NAMALWA (cell line): ENCODE measurements at regions not wholly inside any gene's neighbourhood (a gene's known extent, or its start where the extent isn't known, plus 50 kb on each side); places are given as distances from the start of the nearest gene placed in this dataset.

Source experiments
- DNase-seq: peaks from one replicate; pipeline ENCODE4 v3.0.0-alpha.2; 2015; ENCODE audit warnings: low spot score

- no peak for DNase-seq
These were observed 178.1 kb downstream of the FGF1 start for GRCh38 chr5:142507531-142508372.

DNA sequence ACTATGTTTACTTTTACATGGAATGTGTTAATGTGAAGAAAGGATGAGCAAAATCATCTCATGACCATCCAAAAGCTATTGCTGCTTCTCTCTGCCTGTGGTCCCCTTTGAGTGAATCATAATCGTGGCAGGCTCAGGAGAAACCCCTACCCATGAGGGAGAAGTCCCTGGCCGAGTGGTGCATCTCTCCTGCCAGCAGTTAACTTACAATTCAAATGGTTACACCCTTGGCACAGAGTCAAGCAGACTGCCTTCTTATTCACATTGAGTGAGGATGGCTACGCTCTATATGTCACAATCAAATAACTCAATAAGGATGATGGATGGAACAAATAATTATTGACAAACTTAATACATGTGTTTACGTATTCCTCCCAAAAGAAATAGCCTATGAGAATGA lies 179.1 kb downstream of the FGF1 start:
- no peak for DNase-seq

DNA sequence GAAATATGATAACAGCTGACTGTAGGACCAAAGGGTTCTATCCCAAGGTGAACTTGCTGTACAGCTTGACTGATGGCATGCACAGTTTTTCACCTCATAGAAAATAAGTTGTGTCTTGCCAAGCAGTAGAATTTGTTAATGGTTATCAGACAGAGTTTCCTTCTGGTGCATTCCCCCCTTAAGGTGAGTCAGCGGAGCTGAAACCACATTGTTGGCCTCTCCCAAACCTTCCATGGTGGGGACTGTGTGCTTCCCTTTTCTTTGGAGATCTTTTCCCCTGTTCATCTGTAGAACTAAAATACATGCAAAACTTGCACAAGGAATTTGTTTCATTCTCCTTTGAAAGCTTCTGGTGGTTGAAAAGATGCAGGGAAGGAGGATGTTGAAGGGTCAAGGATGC lies 179.8 kb downstream of the FGF1 start:
- no peak for DNase-seq

- no peak for DNase-seq
These were observed 177.1 kb upstream of the SPRY4 start for GRCh38 chr5:142501890-142502289.

DNA sequence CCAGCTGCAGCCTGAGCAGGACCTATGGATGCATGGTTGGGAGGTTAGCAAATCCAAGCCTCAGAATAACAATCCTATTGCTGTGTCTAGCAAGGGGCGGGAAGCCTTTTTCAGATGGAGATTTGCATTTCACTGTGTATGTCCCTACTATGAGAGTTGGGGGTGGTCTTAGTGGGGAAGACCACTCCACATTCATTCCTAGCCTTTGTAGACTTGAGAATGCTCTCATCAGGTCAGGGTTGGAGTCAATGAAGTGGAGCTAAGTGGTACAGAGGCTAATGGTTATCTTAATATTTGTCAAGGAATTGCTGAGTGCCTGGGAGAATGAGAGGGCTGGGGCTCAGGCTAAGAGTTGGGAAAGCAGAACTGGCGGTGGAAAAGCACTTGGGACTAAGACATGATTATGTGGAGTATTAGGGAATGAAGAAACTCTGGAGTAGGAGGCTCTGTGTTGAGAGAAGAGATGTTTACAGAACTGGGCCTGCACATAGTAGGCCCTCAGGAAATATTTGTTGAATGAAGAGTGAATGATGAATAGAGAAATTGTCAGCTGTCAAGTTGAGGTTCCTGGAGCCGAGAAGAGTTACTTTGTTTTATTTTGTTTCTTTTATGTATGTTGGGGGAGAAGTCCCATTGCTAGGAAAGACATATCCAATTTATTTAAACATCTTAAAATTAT lies 175.5 kb upstream of the SPRY4 start:
- no peak for DNase-seq

- DNase-seq, result no peak
These were observed 174.9 kb upstream of the SPRY4 start for GRCh38 chr5:142499591-142500226.

GRCh38 chr5:142498298-142498697 lies 173.5 kb upstream of the SPRY4 start:
- DNase-seq, result no peak

DNA sequence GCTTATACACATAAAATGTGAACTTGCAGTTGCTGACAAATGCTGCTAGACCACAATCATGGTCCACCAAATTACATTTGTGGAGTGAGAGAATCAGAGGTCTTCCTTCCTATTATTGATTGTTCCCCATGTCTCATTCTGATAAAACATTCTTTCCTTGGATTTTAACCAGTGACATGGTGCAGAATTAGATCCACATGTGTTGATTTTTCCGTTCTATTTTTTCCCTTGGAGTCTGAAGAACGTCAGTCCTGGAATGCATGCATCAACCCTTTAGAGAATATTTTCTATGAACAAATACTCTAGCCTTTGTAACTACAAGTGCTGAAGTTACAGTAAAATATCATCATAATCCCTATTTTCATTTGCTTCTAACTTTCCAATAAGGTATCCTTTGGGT lies 170.7 kb upstream of the SPRY4 start:
- DNase-seq, result no peak

- DNase-seq, result no peak
These were observed 169.2 kb upstream of the SPRY4 start for GRCh38 chr5:142493875-142494518.

- no peak for DNase-seq
These were observed 168.0 kb upstream of the SPRY4 start for GRCh38 chr5:142492781-142493281.

- DNase-seq, result no peak
These were observed 166.9 kb upstream of the SPRY4 start for GRCh38 chr5:142491679-142492078.

GRCh38 chr5:142491270-142491669 lies 166.4 kb upstream of the SPRY4 start:
- DNase-seq, result no peak

GRCh38 chr5:142486581-142486980 lies 161.8 kb upstream of the SPRY4 start:
- no peak for DNase-seq

DNA sequence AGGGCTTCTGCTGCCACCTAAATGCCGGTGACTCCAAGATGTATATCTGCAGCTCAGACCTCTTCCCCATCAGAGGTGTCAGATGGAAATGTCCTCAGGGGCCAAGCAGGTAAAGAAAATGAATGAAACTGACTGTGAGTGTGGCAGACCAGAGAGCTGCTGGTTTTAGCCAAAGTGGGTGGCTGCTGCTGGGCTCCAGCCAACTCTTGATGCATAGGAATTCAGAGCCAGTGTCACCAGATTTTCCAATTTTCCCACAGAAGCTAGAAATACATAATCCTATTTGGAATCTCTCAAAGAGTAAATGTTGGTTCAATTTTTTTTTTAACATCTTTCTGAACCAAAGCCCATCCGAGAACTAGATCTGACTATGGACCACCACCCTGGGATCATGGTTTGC lies 161.2 kb upstream of the SPRY4 start:
- no peak for DNase-seq

DNA sequence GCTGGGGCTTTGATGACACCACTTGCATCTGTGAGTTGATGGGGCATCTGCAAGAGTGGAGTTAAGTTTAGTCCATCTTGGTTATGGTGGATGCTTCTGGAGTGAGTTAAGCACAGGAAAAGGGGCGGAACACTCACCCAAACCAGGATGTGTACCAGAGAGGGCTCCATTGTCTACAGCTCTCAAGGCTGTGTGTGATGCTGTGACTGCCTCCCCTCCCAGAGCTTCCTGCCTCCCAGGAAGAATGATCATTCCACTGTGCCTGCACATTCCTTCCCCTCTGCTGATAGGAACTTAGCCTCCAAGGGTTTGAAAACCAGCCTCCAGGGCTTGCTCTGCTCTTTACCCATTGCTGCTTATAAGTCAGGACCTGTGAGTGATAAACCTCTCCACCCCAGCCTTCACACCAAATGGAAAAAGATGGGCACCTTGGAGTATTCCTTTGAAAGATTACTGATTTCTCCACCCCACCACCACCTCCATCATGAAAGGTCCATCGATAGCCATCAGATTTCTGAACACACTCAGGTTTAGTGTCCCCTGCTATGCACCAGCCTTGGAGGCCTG lies 160.1 kb upstream of the SPRY4 start:
- no peak for DNase-seq

GRCh38 chr5:142482207-142482606 lies 157.4 kb upstream of the SPRY4 start:
- DNase-seq, result no peak

DNA sequence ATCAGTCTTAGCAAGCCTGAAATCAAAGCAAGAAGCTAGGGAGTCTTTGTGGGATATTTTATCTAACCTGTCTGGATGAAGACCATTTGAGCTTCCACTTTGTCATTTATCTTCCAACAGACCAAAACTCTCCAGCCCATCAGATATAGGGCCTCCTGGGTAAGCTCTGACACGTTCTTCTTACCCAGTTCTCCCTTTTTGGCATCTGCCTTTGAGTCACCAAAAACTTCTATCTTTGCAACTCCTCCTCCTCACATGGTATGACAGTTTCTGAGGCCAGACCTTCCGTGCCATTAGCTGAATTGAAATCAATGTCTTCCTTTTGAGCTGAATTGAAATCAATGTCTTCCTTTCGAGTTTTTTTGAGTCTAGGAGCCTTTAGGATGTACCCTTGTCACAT lies 156.6 kb upstream of the SPRY4 start:
- DNase-seq, result no peak

- DNase-seq, result no peak
These were observed 155.2 kb upstream of the SPRY4 start for GRCh38 chr5:142479854-142480519.

- no peak for DNase-seq
These were observed 154.3 kb upstream of the SPRY4 start for GRCh38 chr5:142479150-142479549.

- DNase-seq, result no peak
These were observed 153.3 kb upstream of the SPRY4 start for GRCh38 chr5:142478113-142478512.

DNA sequence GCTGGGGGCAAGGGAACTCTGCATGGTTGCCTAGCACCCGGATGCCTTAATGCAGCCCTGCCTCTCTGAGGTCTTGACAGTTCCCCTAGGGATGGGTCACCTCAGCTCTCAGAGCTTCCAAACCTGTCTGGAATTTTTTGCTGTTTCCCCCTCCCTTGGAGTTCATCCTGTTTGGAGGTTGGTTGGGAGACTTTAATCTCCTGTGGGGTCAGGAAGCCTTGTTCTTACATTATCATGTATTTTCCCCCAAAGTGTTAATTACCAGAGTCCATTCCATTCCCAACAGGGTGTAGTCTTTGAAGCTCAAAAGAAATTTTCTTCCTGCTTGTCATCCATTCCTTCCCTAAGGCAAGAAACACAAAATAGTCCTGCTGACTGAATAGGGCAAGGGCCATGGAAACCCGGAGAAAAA lies 150.3 kb upstream of the SPRY4 start:
- DNase-seq, result no peak
